ENCODE measurements at regions not wholly inside any gene's neighbourhood (a gene's known extent, or its start where the extent isn't known, plus 50 kb on each side); places are given as distances from the start of the nearest gene placed in this dataset.

- TF ChIP-seq, protein P1, sequence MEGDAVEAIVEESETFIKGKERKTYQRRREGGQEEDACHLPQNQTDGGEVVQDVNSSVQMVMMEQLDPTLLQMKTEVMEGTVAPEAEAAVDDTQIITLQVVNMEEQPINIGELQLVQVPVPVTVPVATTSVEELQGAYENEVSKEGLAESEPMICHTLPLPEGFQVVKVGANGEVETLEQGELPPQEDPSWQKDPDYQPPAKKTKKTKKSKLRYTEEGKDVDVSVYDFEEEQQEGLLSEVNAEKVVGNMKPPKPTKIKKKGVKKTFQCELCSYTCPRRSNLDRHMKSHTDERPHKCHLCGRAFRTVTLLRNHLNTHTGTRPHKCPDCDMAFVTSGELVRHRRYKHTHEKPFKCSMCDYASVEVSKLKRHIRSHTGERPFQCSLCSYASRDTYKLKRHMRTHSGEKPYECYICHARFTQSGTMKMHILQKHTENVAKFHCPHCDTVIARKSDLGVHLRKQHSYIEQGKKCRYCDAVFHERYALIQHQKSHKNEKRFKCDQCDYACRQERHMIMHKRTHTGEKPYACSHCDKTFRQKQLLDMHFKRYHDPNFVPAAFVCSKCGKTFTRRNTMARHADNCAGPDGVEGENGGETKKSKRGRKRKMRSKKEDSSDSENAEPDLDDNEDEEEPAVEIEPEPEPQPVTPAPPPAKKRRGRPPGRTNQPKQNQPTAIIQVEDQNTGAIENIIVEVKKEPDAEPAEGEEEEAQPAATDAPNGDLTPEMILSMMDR (IDR thresholded peaks at IDR 0.05): no peak
- TF ChIP-seq POLR2A (IDR thresholded peaks at IDR 0.05): no peak
These were observed 125.4 kb downstream of the TBX19 start for GRCh38 chr1:168405906-168406549.

Measured in right lobe of liver (tissue), 4 donors.